HG03432 (cell line): ENCODE measurements at regions not wholly inside any gene's neighbourhood (a gene's known extent, or its start where the extent isn't known, plus 50 kb on each side); places are given as distances from the start of the nearest gene placed in this dataset.
A peak's percentile ranks its signal among the peaks of the same experiment; 100 is the strongest.

Experiments used
- ATAC-seq: cut with Tn5 transposase; IDR thresholded peaks from one replicate; pipeline ENCODE4 v1.9.1; 2021; ENCODE audit warnings: mild to moderate bottlenecking, moderate library complexity; ENCODE audit not compliant: unreplicated experiment

GRCh38 chr3:64919934-64920333 lies 232.1 kb upstream of the ADAMTS9 start:
- ATAC-seq, result no peak

DNA sequence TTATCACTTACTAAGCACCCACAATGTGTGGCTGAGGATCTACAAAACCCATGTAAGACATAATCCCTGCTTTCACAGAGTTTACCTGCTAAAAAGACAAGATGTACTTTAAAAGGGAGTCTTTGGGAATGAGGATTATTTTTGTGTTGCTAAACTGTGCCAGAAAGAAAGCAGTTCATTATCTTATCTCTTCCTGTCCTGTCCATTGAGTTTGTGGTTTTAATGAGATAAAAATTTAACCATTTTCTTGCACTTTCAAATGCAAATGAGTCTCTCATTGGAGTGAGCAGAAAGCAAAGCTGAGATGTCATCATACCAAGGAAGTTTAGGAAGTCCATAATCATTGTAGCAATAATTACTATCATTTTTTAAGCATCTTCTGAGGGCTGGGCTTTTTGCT lies 231.2 kb upstream of the ADAMTS9 start:
- ATAC-seq, result no peak

GRCh38 chr3:64917914-64918453 lies 230.2 kb upstream of the ADAMTS9 start:
- ATAC-seq, result no peak

DNA sequence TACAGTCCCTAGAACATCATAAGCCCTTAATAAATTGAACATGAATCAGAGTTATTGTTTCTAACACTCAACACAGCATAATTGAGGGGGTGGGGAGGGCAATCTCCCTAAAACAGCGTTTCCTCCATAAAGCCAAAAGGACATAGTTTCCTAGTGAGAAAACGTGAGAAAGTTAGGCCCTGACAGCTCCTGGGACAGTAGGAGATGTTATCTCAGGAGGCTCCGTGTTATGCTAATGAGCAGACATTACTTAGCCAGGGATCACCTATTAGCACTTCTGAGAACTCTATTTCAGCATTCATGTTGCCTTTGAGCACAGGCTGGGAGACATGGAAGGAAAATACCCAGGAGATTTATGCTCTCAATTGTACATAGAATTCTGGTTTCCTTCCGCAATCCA lies 229.1 kb upstream of the ADAMTS9 start:
- ATAC-seq, result no peak

- no peak for ATAC-seq
These were observed 228.5 kb upstream of the ADAMTS9 start for GRCh38 chr3:64916192-64916798.

GRCh38 chr3:64915778-64916177 lies 228.0 kb upstream of the ADAMTS9 start:
- ATAC-seq, result no peak

DNA sequence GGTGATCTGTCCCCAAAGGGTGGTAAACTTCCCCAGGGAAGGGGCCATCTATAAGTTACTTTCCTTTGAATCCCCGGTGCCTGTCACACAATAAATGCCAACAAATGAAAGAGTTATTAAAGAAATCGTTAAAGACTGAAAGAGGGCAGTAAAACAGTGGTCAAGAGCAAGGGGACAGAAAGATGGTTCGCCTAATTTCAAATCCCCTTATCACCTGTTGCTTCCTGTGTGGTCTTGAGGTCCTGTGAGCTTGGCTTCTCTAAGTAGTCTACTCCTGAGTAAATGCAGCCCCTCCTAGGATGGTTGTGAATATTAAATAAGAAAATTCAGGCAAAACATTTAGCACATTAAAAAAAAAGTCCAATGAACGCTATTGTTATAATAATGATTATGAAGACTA lies 225.7 kb upstream of the ADAMTS9 start:
- ATAC-seq, result no peak

- ATAC-seq, result peak; percentile 43
These were observed 223.3 kb upstream of the ADAMTS9 start for GRCh38 chr3:64911138-64911537.

DNA sequence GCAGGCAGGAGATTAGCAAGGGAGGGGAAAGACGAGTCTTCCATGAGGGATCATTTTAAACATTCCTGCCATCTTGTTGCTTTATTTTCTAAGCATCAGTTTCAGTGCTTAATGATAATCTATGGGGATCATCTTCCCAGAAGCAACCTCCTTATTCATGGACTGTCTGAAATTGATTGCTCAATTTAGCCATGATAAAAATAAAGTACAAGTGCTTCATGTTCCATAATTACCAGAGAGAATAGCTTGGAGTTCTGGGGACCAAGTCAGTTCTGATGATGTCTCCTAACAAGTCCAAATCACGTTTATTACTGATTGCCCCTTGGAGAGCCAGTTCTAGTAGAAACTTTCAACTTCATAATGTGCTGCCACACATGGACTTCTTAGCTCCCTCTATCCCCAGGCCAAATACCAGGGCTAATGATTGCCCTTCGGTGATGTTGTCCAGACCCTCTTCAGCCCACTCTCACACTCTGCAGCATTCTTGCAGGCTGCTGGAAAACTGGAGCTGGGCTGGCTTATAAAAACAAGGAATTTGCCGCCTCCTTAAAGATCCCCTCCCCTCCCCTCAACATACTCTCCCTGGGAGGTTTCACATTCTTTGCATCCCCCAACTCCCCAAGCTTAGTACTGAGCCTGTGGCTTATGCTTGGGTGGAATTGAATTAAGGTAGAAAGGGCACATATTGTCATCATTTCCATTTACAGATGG lies 222.1 kb upstream of the ADAMTS9 start:
- no peak for ATAC-seq

DNA sequence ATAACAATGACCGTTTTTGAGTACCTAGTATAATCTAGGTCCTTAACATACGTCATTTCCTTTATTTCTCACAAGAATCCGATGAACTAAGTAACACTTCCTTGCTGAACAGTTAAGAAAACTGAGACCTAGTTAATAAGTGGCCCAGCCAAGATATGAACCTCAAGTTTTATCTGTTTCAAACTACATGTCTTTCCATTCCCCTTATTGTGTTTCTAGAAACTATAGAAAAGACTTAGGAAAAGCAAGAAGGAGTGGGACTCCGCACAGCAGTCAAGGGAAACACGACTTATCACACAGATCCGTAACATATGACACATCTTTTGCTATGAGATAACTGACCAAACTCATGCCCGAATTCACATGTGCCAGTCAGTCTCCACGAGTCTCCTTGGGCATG lies 221.2 kb upstream of the ADAMTS9 start:
- no peak for ATAC-seq

GRCh38 chr3:64908251-64908685 lies 220.5 kb upstream of the ADAMTS9 start:
- no peak for ATAC-seq

- ATAC-seq, result no peak
These were observed 218.2 kb upstream of the ADAMTS9 start for GRCh38 chr3:64905906-64906410.

DNA sequence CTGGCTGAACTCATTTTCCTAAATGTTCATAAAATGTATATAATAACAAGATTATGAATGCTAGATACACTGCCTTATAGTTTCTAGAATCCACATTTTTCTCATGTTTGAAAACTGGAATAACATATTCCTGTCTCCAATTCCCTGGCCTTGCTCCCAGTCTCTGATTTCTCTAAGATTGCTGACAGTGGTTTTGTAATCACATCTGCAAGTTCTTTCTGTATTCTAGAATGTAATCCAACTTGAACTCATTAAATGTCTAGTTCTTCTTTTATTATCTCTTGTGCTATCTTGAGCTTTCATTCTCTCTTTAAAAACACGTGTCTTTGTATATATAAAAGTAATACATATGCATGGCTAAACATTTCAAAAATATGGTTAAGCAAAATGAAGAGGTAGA lies 215.2 kb upstream of the ADAMTS9 start:
- no peak for ATAC-seq

DNA sequence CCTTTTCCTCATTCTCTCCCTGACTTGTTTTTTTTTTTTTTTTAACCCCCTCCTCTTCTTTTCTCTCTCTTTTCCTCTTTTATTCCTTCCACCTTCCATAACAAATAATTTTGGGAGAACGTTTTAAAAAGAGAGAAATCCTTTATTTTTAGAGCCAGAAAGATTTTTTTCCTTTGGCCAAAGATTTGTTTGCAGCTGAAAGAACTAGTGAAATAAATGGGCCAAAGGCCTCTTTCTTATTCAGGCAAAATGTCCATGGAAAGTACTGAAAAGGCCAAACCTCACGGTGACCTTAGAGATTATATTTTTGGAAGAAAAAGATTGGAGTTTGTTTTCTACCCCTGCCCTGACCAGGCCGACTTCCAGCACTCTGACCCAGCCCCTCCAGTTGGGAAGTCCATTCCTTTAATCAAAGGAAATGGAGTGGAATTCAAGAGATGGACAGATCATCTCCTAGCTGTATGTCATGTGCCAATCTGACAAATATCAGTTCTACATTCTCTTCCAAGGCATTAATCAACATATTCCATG lies 214.3 kb upstream of the ADAMTS9 start:
- no peak for ATAC-seq

DNA sequence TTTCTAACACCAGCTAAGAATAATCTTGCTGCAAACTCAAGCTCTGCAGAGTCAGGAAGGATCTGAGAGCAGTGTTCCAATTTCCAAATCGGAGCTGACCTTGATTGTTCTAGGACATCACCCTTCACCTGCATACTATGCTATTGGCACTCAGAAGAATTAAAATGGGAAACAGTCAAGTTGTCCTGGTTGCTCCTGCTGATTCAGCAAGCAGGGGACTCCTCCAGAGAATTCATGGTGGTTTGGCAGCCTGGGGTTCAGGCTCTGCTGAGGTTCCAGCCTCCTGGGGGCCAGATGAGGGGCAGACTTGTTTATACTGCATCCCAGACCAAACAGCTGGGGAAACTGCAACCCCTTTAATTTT lies 213.7 kb upstream of the ADAMTS9 start:
- ATAC-seq, result no peak

GRCh38 chr3:64900617-64901521 lies 213.1 kb upstream of the ADAMTS9 start:
- no peak for ATAC-seq

DNA sequence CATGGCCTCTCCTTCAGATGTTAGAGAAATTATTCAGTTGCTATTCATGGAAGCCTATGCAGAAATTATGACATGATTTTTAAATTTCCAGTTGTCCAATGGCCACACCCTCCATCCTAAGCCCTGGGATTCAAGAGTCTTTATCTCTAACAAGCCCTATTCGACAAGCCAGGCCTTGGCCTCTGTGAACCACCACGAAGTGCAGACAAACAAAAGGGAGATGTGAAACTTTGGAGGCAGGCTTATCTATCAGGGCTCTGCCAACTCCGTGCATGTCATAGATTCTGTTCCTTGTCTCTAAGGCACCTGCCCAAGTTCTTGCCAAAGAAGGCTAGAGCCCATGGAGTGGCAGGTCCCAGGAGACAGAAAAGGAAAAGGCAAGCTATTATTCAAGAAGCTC lies 212.4 kb upstream of the ADAMTS9 start:
- no peak for ATAC-seq

- ATAC-seq, result no peak
These were observed 211.1 kb upstream of the ADAMTS9 start for GRCh38 chr3:64898941-64899340.

DNA sequence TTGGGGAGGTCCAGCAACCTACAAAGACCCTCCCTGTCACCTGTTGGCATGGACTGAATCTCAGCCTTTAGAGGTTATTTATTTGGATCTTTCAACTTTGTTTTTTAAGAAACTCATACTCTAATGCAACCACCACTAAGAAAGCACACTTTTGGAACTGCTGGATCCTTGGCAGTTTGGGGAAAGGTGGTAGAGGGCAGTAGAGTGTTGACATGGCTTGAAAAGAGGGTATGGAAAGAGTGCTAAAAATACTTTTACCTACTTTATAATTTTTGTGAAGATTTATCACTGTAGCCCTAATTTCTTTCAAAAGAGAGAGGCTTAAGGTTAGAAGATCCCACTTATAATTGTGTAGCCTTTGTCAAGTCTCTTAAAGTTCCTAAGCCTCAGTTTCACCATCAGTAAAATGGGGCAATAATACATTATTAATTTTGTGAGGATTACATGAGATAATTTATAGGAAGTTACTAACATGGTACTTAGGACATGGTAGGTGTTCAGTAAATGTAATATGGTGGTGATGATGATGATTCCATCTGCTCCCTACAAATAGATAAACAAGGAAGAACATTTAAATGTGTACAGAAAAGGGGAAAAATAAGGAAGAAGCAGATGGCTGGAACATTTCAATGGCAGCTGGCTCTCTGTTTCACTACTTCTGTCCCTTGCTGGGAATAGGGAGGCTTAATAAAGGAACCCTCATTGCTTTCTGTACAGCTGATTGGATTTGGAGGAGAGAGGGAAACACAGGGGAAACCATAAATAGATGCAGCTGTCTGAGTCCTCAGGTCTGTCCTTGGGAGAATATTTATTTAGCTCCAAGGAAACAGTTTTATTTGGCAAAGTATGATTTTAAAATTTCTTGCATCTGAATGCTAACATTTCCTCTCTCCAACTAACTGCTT lies 208.4 kb upstream of the ADAMTS9 start:
- no peak for ATAC-seq
